ENCODE measurements at regions not wholly inside any gene's neighbourhood (a gene's known extent, or its start where the extent isn't known, plus 50 kb on each side); places are given as distances from the start of the nearest gene placed in this dataset.

DNA sequence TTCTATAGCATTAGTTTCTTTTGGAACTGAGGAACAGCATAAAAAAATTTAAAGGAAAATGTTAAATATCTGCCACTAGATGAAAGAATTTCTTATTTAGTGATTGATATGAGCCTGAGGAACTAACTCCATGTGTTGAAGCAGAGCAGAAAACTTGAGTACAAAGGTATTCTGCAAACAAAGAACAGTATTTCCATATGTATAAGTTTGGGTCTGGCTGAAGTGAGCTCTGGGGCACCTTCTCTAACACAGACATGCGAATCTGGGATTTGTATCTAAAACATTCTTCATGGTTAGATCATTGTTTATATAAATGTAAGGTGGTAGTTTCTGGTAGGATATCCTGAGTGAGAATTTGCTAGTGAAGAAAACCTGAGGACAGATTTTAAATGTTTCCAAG is 123.2 kb downstream of the TYW3 start:
- TF ChIP-seq RCOR1 (IDR thresholded peaks at IDR 0.05; ENCODE audit: insufficient replicate concordance, low read length) = no peak
- TF ChIP-seq, protein P1, sequence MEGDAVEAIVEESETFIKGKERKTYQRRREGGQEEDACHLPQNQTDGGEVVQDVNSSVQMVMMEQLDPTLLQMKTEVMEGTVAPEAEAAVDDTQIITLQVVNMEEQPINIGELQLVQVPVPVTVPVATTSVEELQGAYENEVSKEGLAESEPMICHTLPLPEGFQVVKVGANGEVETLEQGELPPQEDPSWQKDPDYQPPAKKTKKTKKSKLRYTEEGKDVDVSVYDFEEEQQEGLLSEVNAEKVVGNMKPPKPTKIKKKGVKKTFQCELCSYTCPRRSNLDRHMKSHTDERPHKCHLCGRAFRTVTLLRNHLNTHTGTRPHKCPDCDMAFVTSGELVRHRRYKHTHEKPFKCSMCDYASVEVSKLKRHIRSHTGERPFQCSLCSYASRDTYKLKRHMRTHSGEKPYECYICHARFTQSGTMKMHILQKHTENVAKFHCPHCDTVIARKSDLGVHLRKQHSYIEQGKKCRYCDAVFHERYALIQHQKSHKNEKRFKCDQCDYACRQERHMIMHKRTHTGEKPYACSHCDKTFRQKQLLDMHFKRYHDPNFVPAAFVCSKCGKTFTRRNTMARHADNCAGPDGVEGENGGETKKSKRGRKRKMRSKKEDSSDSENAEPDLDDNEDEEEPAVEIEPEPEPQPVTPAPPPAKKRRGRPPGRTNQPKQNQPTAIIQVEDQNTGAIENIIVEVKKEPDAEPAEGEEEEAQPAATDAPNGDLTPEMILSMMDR (conservative IDR thresholded peaks at IDR 0.05; ENCODE audit: low read depth, low read length) = no peak
- TF ChIP-seq POLR2A (IDR thresholded peaks at IDR 0.05; ENCODE audit: low read depth, low read length) = no peak
- TF ChIP-seq RAD21 (IDR thresholded peaks at IDR 0.05; ENCODE audit: low read length) = no peak
- no peak for TF ChIP-seq RFX5 (IDR thresholded peaks at IDR 0.05; ENCODE audit: low read depth, low read length)
- TF ChIP-seq CEBPB (IDR thresholded peaks at IDR 0.05; ENCODE audit: low read depth, low read length) = no peak
- TF ChIP-seq, protein P2, sequence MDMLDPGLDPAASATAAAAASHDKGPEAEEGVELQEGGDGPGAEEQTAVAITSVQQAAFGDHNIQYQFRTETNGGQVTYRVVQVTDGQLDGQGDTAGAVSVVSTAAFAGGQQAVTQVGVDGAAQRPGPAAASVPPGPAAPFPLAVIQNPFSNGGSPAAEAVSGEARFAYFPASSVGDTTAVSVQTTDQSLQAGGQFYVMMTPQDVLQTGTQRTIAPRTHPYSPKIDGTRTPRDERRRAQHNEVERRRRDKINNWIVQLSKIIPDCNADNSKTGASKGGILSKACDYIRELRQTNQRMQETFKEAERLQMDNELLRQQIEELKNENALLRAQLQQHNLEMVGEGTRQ (IDR thresholded peaks at IDR 0.05; ENCODE audit: low read depth, low read length) = no peak
- TF ChIP-seq MAZ (IDR thresholded peaks at IDR 0.05; ENCODE audit: borderline replicate concordance, low read depth, low read length) = no peak
- TF ChIP-seq, protein P3, sequence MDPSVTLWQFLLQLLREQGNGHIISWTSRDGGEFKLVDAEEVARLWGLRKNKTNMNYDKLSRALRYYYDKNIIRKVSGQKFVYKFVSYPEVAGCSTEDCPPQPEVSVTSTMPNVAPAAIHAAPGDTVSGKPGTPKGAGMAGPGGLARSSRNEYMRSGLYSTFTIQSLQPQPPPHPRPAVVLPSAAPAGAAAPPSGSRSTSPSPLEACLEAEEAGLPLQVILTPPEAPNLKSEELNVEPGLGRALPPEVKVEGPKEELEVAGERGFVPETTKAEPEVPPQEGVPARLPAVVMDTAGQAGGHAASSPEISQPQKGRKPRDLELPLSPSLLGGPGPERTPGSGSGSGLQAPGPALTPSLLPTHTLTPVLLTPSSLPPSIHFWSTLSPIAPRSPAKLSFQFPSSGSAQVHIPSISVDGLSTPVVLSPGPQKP (IDR thresholded peaks at IDR 0.05; ENCODE audit: borderline replicate concordance, low read depth, low read length) = no peak
- TF ChIP-seq MXI1 (IDR thresholded peaks at IDR 0.05; ENCODE audit: borderline replicate concordance, low read depth, low read length) = no peak
- no peak for TF ChIP-seq SMC3 (IDR thresholded peaks at IDR 0.05; ENCODE audit: low read depth, low read length)
- no peak for TF ChIP-seq BHLHE40 (IDR thresholded peaks at IDR 0.05; ENCODE audit: low read depth, low read length)
- TF ChIP-seq MAFK (IDR thresholded peaks at IDR 0.05; ENCODE audit: low read depth, low read length) = no peak
